ENCODE measurements at regions not wholly inside any gene's neighbourhood (a gene's known extent, or its start where the extent isn't known, plus 50 kb on each side); places are given as distances from the start of the nearest gene placed in this dataset.

DNA sequence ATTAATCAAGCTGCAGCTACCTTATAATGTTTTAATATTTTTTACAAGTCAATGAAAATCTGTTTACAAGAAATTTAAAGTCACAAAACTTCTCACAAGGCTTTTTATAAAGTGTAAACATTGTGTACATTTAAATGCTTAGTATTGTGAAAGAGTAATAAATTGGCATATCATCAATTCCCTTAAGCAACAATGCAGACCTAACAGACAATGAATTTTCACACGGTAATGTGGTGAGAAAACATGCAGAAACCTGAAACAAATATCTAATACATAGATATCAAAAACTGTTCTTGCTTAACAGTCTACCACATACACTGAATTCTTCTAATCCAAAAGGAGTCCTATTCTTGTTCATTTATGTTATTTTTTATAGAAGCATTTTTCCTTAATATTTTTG lies 220.7 kb downstream of the CRPPA start:
- TF ChIP-seq, protein P1, sequence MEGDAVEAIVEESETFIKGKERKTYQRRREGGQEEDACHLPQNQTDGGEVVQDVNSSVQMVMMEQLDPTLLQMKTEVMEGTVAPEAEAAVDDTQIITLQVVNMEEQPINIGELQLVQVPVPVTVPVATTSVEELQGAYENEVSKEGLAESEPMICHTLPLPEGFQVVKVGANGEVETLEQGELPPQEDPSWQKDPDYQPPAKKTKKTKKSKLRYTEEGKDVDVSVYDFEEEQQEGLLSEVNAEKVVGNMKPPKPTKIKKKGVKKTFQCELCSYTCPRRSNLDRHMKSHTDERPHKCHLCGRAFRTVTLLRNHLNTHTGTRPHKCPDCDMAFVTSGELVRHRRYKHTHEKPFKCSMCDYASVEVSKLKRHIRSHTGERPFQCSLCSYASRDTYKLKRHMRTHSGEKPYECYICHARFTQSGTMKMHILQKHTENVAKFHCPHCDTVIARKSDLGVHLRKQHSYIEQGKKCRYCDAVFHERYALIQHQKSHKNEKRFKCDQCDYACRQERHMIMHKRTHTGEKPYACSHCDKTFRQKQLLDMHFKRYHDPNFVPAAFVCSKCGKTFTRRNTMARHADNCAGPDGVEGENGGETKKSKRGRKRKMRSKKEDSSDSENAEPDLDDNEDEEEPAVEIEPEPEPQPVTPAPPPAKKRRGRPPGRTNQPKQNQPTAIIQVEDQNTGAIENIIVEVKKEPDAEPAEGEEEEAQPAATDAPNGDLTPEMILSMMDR (IDR thresholded peaks at IDR 0.05; ENCODE audit: insufficient read depth, low read depth, low read length): no peak
- no peak for TF ChIP-seq EZH2 (IDR thresholded peaks at IDR 0.05; ENCODE audit: insufficient read depth, low read length)

Data from astrocyte (in vitro differentiated cells and primary cell).